Hepatocyte (in vitro differentiated cells): ENCODE measurements at regions not wholly inside any gene's neighbourhood (a gene's known extent, or its start where the extent isn't known, plus 50 kb on each side); places are given as distances from the start of the nearest gene placed in this dataset.

Experiments
- EZH2 ChIP-seq: fragments of 200-600 bp; sonication (generic); IDR thresholded peaks from 2 replicates; pipeline ENCODE4 v1.6.1; 2016; ENCODE audit warnings: antibody characterized with exemption, mild to moderate bottlenecking, borderline replicate concordance
- TF ChIP-seq, protein P1 (sequence below): fragments of 200-600 bp; sonication (generic); IDR thresholded peaks from 2 replicates; pipeline ENCODE4 v1.5.1; 2016; ENCODE audit warnings: antibody characterized with exemption, mild to moderate bottlenecking; ENCODE audit not compliant: poor library complexity

DNA sequence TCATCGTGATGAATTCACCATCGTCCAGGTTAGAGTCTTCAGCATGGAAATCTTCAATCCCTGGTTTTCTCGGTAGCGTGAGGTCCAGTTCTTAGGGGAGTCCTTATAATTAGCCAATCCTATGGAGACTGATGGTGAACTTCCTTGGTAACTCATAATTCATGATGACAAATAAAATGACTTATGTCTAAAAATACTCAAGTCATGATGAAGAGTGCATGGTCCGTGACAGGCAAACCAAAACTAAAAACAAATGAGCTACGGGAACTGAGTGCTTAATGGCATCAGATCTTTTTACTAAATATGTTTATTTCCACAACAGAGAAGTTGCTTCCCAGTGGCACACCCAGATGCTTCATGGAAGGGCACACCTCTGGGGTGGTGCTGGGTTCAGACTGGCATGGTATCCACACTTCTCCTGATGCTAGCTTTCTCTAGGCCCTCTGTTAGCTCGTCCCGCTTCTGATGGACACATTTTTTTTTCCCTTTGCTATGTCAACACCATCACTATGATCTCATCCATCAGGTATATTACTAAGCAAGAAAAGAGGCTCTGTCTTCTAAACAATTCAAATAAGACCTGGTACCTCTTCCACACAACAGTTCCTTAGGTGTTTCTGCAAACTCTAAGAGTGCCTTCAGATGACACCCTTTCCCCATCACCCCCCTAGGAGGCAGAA lies 92.8 kb upstream of the NEDD4L start:
- TF ChIP-seq, protein P1, sequence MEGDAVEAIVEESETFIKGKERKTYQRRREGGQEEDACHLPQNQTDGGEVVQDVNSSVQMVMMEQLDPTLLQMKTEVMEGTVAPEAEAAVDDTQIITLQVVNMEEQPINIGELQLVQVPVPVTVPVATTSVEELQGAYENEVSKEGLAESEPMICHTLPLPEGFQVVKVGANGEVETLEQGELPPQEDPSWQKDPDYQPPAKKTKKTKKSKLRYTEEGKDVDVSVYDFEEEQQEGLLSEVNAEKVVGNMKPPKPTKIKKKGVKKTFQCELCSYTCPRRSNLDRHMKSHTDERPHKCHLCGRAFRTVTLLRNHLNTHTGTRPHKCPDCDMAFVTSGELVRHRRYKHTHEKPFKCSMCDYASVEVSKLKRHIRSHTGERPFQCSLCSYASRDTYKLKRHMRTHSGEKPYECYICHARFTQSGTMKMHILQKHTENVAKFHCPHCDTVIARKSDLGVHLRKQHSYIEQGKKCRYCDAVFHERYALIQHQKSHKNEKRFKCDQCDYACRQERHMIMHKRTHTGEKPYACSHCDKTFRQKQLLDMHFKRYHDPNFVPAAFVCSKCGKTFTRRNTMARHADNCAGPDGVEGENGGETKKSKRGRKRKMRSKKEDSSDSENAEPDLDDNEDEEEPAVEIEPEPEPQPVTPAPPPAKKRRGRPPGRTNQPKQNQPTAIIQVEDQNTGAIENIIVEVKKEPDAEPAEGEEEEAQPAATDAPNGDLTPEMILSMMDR, result no peak
- no peak for TF ChIP-seq EZH2
